SHP77 treated with DMSO at 0.1 percent for 48 hours (cell line): ENCODE measurements at regions not wholly inside any gene's neighbourhood (a gene's known extent, or its start where the extent isn't known, plus 50 kb on each side); places are given as distances from the start of the nearest gene placed in this dataset.
"Not testable (repeated sequence)": the region's sequence is repeated elsewhere in the genome, so short reads cannot be mapped to it uniquely, and the experiment has no call there.

Experiments used
- DNase-seq: peaks from one replicate; lab custom pipeline; 2025; lab: John Stamatoyannopoulos, UW

DNA sequence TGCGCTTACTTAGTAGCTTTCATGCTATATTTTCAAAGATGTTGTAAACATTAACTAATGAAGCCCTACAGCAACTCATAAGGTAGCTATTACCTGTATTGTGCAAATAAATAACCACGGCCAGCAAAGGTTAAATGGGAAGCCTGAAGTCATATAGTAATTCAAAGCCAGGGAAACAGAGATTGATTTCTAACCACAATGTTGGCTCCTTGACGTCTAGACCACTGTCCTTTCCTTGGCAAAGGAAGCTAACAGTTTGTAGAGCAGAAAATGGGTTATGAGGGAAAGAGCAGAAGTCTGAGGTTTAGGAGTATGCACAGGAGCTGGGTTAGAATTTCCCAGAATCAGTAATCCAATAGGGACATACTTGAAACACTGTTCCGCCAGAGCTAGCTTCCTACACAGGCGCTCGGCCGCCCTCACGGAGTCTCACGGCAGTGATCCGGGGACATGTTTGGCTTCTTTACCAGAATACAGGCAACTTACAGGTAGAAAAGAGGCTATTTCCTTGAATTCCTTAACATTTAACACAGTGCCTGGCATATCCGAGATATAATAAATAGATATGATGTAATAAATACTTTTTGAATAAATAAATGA is 298.8 kb upstream of the LYPLAL1 start:
- DNase-seq: no peak

DNA sequence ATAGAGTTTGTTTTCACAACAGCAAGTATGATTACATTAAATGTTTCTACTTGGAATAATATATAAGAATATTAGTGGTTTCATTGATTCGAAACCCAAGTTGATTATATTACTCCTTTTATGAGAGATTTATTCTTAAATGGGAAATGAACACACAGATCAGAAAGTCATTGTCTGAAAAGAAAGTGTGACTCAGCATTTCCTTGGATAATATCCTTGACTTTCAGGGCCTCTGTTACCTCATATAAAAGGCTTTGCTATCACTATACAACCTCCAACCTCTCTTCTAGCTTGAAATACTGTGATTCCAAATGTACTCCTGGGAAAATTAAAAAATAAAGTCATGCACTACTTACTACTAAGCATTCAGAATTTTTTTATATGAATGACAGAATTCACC is 295.3 kb upstream of the LYPLAL1 start:
- DNase-seq: no peak

DNA sequence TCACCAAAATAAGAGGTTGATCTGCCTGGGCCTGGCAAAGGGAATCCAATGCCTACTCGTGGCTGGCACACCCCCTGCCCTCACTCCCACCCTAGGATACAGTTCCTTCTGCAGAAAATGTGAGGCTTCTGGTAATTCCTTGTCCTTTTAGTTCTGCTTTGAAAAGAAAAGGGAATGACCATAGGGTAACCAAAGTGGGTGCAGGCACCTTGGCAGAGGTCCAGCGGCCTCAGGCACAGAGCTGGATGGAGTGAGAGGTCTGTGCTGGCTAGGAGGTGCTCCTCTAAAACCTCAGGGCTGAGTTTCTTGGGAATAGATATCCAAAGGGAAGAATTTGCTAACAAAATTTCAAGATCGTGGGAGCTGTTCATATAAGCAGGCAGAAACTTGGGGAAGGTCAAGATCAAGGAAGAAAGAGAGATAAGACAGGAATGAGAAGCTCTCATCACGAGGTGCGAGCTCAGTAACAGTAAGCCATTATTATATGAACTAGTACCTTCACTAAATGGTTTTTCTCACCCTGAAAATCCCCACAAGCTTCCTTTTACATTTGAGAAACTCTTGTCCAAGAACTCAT is 293.1 kb upstream of the LYPLAL1 start:
- DNase-seq: no peak

DNA sequence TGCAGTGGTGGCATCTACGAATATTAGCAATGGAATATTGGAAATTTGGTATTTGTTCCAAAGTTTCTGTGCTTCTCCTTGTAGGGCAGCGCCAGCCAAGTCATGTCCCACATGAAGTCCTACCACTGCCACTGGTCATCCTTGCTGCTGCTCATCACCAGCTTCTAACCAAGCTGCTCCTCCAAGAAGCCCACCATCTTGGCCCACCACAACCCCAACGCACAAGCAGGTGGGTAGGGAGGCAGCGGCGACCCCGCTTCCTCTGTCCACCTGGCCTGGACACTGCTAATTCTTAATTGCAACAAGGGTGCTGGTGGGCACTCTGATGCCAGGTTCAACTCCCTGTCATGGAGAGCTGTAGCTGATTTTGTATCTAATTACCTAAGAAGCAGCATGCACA is 291.2 kb upstream of the LYPLAL1 start:
- no peak for DNase-seq

DNA sequence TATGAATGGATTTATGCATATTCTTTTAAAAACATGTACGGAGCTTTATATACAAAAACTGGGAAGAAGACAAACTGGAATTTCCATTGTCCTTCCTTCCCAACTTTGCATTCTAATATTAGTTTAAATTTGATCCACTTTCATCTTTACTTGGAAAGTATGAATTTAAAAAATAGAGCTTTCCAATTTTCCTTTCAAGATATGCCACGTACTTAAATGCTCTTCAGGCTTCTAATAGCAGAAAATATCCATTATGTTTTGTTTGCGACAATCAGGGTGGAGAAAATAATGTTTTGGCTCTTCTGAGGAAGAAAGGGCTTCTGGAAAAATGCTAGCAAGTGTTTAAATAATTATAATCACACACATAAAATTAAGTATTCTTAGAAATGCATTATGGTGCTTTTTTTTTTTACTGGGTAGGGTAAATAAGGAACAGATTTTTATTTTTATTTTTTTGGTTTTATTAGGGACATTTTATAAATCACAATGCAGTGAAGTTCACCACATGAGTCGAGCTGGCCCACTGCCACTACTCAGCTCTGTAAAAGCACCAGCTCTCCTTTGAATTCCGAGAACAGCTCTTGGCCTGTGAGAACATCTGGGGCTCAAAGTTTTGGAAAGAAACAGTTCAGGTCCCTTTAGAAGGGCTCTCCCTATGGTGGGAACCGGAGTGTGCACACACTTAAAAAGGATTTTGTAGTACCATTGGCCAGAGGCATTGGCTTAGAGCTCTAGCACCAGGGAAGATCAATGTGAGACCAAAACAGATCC is 287.4 kb upstream of the LYPLAL1 start:
- DNase-seq: no peak

DNA sequence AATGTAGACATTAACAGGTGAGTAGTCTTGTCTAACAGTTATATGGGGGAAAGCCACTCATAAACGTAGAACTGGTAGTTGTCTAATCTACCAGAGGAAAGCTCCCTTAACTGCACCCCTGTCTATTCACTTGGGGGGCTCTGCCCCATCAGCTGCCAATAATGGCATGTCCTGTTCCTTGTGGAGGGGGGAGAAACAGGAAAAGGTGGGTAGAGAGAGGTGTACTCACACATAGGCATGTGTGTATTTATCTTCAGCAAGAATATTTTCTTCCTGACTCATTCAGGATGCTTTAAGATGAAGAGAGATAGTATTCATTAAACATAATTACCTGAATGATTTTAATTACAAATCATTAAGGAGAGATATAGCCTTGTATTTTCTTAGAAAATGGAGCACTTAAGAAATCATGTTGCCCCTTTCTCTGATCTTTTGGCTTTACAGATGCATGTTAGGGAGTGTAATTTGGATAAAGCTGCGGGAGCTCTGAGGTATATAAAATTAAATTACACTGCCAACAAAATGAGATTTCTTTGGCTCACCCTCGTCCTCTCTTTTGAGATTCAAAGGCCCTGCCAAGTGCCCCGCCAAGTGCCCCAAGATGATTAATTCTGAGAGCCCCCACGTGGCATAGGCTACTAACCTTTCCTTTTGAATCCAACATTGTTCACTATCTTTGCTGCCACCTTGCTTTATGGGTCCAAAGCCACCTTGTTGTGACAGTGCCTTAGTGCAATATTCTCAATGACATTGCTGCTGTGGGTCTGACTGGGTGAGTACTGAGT is 286.3 kb upstream of the LYPLAL1 start:
- no peak for DNase-seq

DNA sequence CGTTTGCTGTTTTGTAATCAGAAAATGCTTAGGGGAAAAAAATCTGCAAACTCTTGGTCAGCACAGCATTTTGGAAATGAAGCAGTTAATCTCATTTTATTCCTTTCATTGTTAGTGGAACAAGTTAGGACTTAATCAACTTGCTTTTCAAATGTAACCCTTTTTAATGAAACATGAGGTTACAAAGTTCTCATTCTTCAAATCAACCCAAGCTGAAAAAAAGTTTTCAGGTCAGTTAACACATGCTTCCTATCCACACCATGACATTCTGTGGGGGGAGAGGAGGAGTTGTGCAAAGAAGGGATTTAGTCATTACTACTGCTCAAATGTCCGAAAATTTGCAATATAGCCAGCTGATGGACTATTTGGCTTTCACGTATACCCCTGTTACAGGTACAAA is 283.2 kb upstream of the LYPLAL1 start:
- DNase-seq: no peak

DNA sequence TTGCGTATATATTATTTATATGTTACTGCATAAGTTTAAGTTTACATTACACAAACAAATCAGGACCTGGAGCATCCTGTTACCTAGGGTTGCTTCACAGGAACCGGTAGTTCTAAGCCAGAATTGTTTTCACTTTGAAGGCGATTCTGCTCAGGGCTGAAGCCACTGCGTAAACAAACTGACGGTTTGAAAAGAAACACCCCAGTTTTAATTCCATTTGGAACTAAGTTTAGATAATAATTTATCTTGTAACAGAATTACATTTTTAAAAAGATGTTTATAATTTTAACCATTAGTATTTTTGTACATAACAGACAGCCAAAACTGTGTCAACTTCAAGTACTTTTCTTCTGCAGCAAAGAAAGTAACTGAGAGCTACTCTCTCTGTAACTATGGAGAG is 282.1 kb upstream of the LYPLAL1 start:
- DNase-seq: no peak

DNA sequence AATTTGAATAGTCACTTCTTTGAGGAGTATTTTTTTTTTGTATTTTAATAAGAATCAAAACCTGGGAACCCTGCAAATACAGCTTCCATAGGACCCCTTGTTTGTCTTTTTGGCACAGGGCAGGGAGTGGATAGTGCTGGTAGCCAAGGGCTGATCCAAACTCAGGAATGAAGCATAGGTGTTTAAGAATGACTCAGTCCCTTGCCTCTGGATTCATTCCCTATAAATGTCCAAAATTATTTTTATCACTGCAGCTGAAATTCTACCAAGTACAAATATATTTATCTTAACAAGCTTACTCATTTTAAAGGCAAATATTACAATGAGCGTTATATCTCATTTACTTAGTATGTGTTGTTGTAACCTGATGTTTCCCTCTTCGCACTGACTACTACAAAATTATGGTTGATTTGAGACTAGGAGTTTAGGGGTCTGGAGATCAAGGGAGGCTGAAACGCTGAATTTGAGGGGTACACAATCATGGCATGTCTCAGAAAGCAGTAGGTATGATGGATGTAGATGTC is 278.6 kb upstream of the LYPLAL1 start:
- DNase-seq: no peak

DNA sequence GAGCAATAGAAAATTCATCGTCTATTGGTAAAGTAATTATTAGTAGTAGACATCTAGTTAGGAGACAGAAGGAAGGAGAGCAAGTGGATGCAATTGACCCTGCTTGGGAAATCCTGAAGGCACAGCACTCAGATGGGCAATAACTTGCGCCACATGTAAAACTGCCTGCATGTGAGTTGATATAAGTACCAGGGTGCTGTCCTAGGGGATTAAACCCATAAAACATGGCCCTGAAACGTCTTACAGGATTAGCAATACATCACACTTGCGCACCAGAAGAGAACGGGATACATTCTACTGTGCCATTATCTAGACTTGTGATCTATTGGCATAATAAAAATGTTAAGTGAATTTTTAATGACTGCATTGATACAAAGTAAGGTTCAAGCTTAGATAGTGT is 277.5 kb upstream of the LYPLAL1 start:
- no peak for DNase-seq

DNA sequence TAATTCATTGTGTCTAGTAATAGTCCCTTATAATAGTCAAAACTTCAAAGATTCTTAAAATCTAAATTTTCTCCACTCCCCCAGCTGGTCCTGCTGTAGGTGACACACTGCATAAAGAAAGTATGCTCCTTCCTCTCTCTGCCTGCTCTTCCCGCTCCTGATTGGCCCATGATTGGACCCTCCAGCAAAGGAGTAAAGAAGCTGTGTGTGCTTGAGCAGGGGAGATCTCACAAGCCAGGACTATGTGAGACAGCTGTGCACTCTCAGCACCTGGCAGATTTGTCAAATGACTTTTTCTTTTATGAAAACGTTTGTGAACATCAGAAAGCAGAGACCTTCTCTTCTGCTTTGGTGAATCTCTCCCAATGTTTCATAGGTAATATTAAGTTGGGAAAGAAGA is 274.8 kb upstream of the LYPLAL1 start:
- no peak for DNase-seq

DNA sequence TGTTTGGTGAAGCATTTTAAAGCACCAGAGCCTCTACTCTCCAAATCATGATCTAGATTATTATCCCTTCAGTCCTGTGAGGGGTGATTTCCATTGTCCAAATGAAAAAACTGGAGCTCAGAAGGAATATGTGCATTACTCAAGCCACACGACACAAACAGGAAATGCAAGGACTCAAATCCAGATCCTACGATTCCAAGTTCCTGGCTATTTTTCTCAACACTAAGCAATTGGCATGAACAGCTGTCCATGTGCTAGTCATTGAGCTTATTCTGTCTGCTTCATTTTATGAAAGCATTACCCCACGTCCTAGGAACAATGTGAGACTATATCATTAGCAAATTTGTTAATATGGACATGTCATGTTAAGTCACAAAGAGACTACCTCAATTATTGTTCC is 273.1 kb upstream of the LYPLAL1 start:
- DNase-seq: no peak

DNA sequence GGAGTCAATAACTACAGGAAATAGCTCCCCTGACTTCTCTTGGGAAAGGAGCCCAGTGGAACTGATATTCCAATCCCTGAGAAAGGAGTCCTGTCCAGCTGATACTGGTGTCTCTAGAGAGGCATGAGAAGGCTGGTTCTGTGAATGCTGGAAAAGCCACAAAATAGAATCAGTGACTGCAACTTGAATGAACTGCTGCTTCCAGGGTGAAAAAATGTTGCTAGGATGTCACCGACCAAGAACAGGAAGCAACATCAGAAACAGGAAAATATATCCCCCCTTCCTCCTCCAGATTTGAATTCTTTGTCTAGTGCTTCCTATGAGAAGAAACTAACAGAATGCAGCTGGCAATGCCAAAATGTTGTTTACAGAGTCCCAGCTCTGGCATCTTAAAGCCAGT is 269.3 kb upstream of the LYPLAL1 start:
- no peak for DNase-seq

DNA sequence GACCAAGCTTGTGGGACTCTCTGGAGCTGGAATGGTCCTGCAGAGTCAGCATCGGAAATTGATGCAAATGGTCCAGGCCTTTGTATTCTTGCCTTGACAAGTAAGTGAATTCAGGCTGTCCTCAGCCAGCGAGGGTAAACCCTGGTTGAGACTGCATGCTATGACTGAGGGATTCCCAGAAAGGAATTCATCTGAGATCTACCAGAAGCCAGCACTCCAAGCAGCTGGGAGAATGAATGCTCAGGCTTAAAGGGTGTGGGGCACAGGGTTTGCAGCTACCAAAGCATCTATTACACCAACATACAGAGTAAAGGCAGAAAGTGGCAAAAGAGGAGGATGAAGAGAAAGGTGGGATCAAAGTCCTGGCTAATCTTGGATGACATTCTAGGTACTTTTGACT is 257.0 kb upstream of the LYPLAL1 start:
- DNase-seq: no peak

DNA sequence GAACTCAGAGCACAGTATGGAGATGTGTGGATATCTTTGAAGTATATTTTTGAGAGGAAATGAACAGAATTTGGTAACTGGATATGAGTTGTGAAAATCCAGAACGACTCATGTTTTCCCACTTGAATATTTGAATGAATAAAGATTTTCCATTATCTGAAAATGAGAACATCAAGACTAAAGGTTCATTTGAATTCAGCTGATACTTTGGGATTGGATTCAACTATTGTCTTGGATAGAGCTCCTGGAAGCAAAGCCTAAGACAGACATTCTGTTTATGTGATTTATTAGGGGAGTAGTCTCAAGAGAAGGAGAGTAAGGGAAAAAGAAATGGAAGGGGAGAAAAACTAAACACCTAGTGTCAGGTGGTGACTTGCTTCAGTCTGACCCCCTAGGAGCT is 256.0 kb upstream of the LYPLAL1 start:
- DNase-seq: no peak

DNA sequence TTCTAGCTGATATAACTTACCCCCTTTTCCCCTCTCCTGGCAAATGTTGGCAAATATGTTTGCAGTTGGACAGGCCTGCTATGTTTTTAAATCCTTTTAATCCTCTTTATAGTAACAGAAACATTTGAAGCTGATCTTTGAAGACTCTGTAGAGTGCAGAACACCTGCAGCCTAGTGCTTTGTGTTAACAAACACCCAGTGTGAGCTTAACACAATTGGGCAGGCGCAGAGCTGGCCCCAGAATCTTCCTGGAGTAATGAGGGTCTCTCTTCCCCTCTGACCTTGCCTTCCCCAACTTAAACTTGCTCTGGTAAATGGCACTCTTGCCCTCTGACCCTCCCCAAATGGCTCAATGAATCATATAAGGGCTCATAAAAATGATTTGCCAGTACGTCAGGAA is 247.9 kb upstream of the LYPLAL1 start:
- no peak for DNase-seq

DNA sequence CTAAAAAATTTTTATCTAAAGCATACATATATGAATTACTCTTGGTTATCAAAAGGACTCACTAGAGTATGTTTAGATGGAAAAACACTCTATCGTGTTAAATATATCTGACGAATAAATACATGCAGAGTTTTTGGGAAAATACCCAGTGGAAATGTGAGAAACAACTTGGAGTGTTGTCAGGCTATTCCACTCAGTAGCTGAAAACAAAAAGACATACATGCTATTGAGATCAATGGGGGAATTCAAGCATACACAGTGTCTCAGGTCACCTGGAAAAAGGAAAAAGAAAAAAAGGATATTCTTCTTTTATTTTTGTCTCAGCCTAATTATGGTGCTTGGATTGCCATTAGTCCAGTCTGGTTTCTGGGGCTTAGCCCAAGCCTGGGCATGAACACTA is 247.0 kb upstream of the LYPLAL1 start:
- no peak for DNase-seq

DNA sequence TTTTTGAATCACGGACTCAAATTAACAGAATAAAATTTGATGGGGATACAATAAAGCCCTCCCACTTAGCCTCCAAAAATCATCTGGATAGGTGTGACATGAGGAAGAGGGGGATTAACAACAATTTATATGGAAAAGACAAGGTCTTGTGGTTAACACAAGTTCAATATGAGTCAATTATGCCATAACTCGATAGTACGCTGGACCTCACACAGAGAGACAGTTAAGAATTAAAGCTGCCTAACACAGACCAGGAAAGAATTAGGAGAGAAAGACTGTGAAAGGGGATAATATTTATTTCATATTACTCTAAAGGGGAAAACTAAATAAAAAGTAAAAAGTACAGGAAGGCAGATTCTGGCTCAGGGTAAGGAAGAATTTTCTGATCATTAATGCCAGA is 243.7 kb upstream of the LYPLAL1 start:
- no peak for DNase-seq

DNA sequence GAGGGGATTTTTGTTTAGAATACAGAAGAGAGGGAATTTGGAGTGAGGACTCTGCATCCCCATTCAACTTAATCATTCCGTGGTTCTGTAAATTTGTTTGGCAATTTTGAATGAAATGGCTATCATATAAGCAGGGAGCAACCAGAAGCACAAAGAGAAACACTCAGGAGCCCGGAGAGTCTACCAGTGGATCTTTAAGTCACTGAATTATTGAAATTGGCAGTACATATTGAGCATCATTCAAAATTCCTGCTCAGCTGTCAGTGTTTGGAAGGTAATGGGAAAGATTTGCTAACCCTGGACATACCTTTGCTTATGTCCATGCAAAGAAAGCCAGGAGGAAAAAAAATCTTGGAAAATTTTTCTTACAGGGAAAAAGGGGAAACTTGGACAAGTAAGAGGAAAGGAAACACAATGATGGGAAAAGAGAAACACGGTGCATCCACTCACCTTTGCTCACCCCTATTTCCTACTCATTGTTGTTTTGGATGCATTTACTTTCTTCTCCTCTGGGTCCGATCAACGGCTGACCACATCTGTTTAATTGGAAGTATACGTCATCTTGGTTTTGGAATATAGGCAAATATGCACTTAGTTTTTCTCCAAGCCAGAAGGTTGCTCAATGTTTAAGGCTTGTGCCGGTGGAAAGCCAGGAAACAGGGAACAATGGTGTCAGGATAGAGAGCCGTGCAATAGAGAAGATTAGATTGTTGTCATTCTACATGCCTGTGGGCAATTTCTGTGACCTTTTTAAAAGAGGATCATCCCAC is 243.0 kb upstream of the LYPLAL1 start:
- DNase-seq: no peak

DNA sequence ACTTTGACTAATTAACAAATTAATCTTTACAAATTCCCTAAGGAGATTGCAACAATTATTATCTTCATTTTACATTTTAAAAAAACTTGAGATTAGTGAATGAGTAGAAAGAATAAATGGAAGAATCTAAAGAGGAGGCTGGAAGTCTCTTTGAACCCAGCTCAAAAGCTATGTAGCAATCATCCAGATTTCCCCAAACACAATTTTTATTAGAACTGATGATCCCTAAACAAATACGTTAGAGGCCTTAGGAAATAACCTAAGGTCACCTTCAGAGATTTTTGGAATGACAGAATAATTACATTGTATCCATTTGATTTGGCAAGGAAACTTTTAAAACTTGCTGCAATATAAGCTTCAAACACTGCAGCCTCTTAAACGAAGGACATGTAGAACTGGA is 242.4 kb upstream of the LYPLAL1 start:
- no peak for DNase-seq

DNA sequence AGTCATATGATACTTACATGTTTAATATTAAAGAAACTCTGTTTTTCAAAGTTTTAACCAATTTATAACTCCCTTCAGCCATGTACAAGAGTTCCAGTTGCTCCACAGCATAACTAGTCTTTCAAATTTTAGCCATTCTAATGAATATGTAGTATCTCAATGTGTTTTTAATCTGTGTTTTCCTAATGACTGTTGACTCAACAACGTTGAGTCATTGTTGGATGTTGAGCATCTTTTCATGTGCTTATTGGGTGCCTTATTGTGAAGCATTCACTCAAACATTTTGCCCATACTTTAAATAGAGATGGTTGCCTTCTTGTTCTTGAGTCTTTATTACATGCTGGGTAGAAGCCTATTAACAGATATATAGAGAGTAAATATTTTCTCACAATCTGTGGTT is 240.2 kb upstream of the LYPLAL1 start:
- DNase-seq: no peak

DNA sequence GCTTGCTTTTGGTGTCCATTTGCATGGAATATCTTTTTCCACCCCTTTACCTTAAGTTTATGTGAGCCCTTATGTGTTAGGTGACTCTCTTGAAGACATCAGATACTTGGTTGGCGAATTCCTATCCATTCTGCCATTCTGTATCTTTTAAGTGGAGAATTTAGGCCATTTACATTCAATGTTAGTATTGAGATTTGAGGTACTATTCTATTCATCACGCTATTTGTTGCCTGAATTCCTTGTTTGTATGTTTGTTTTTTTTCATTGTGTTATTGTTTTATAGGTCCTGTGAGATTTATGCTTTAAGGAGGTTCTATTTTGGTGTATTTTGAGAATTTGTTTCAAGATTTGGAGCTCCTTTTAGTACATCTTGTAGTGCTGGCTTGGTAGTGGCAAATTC is 238.3 kb upstream of the LYPLAL1 start:
- not testable (repeated sequence) for DNase-seq
